ENCODE measurements at regions not wholly inside any gene's neighbourhood (a gene's known extent, or its start where the extent isn't known, plus 50 kb on each side); places are given as distances from the start of the nearest gene placed in this dataset.

- no peak for ATAC-seq (ENCODE audit: low FRiP score in 2 of 2)
- 84 to 87% methylated on average over 3 of the region's 3 CpGs for WGBS, 2 donors
- no peaks in the 10 kb centered on the region for H3K36me3 ChIP-seq
- H3K4me3 ChIP-seq: no peak overlapping the region
- H3K27me3 ChIP-seq: no peaks in the 10 kb centered on the region
- H3K4me1 ChIP-seq: no peaks in the 10 kb centered on the region
- no peak for DNase-seq
- no peak for TF ChIP-seq EP300 (IDR thresholded peaks at IDR 0.05)
- TF ChIP-seq POLR2AphosphoS5 (IDR thresholded peaks at IDR 0.05): no peak
- TF ChIP-seq POLR2A (IDR thresholded peaks at IDR 0.05): no peak
- TF ChIP-seq CTCF (IDR thresholded peaks at IDR 0.05): no peak
- no peaks in the 10 kb centered on the region for H3K9me3 ChIP-seq
- H3K27ac ChIP-seq: no peak overlapping the region
Observed at GRCh38 chr3:82144811-82145210, 383.4 kb upstream of the GBE1 start.

GRCh38 chr3:82143661-82144412 lies 382.4 kb upstream of the GBE1 start:
- no peak for DNase-seq
- peaks cover 0 to 9% (median 0%) of the 10 kb centered on the region in 4 donors for H3K9me3 ChIP-seq
- H3K4me1 ChIP-seq: no peaks in the 10 kb centered on the region
- ATAC-seq (ENCODE audit: low FRiP score in 2 of 2): no peak
- H3K4me3 ChIP-seq: no peak overlapping the region
- no peaks in the 10 kb centered on the region for H3K27me3 ChIP-seq
- H3K27ac ChIP-seq: no peak overlapping the region
- TF ChIP-seq POLR2A (IDR thresholded peaks at IDR 0.05): no peak
- no peak for TF ChIP-seq POLR2AphosphoS5 (IDR thresholded peaks at IDR 0.05)
- TF ChIP-seq EP300 (IDR thresholded peaks at IDR 0.05): no peak
- no peak for TF ChIP-seq CTCF (IDR thresholded peaks at IDR 0.05)
- no peaks in the 10 kb centered on the region for H3K36me3 ChIP-seq
- WGBS, 2 donors: 80 to 90% methylated on average over 3 of the region's 3 CpGs

- Histone ChIP-seq H3K4me1 (no peaks in the 10 kb centered on the region), H3K36me3 (no peaks in the 10 kb centered on the region), H3K9me3 (peaks cover 0 to 10% (median 0%) of the 10 kb centered on the region in 4 donors), H3K4me3 (no peak overlapping the region), H3K27me3 (no peaks in the 10 kb centered on the region), H3K27ac (no peak overlapping the region)
- 87 to 90% methylated on average over 1 of the region's 1 CpG for WGBS, 2 donors
- no peak for TF ChIP-seq POLR2AphosphoS5 (IDR thresholded peaks at IDR 0.05)
- no peak for TF ChIP-seq POLR2A (IDR thresholded peaks at IDR 0.05)
- no peak for TF ChIP-seq EP300 (IDR thresholded peaks at IDR 0.05)
- no peak for TF ChIP-seq CTCF (IDR thresholded peaks at IDR 0.05)
- no peak for ATAC-seq (ENCODE audit: low FRiP score in 2 of 2)
- DNase-seq: no peak
Observed at GRCh38 chr3:82141592-82141991, 380.1 kb upstream of the GBE1 start.

- H3K27me3 ChIP-seq: no peaks in the 10 kb centered on the region
- no peak overlapping the region for H3K4me3 ChIP-seq
- DNase-seq: no peak
- no peak for ATAC-seq (ENCODE audit: low FRiP score in 2 of 2)
- H3K9me3 ChIP-seq: peaks cover 0 to 10% (median 0%) of the 10 kb centered on the region in 4 donors
- peaks cover 0 to 1% (median 0%) of the 10 kb centered on the region in 4 donors for H3K4me1 ChIP-seq
- no peaks in the 10 kb centered on the region for H3K36me3 ChIP-seq
- H3K27ac ChIP-seq: no peak overlapping the region
- TF ChIP-seq EP300 (IDR thresholded peaks at IDR 0.05) (no peak), POLR2AphosphoS5 (IDR thresholded peaks at IDR 0.05) (no peak), POLR2A (IDR thresholded peaks at IDR 0.05) (no peak), CTCF (IDR thresholded peaks at IDR 0.05) (no peak)
- WGBS, 2 donors: 84 to 85% methylated on average over 2 of the region's 2 CpGs
Observed at GRCh38 chr3:82137861-82138260, 376.4 kb upstream of the GBE1 start.

GRCh38 chr3:82137050-82137449 lies 375.6 kb upstream of the GBE1 start:
- no peak for ATAC-seq (ENCODE audit: low FRiP score in 2 of 2)
- no peak overlapping the region for H3K4me3 ChIP-seq
- H3K4me1 ChIP-seq: peaks cover 0 to 7% (median 1%) of the 10 kb centered on the region in 4 donors
- H3K27me3 ChIP-seq: no peaks in the 10 kb centered on the region
- WGBS, 2 donors: 91 to 92% methylated on average over 3 of the region's 3 CpGs
- no peak for TF ChIP-seq POLR2A (IDR thresholded peaks at IDR 0.05)
- TF ChIP-seq EP300 (IDR thresholded peaks at IDR 0.05): no peak
- TF ChIP-seq CTCF (IDR thresholded peaks at IDR 0.05): no peak
- TF ChIP-seq POLR2AphosphoS5 (IDR thresholded peaks at IDR 0.05): no peak
- H3K36me3 ChIP-seq: no peaks in the 10 kb centered on the region
- DNase-seq: no peak
- H3K27ac ChIP-seq: no peak overlapping the region
- peaks cover 0 to 10% (median 0%) of the 10 kb centered on the region in 4 donors for H3K9me3 ChIP-seq

All from upper lobe of left lung (tissue), 6 donors.